ENCODE measurements at regions not wholly inside any gene's neighbourhood (a gene's known extent, or its start where the extent isn't known, plus 50 kb on each side); places are given as distances from the start of the nearest gene placed in this dataset.

DNA sequence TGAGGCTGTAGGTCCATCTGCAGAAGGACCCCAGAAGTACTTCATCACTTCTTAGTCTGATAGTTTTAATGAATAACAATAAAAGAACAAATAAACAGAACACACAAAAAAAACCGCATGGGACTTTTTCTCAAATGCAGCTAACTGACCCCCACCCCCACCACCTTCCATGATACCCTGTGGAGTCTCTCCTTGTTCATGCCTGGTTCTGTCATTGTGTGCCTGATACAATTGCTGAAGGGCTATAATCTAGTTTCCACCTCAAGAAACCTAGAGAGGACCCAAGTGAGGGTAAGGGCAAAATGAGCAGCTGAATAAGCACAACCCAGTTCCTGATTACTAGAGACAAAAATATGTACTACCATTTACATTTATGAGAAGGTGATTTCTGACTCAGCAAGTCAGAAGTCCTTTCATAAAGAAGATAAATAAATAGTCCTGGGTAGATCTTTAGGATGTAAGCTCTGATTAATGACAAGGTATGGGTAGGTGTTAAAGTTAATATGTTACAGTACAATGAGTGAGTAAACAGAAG lies 155.1 kb downstream of the TMA16 start:
- TF ChIP-seq CTCF (IDR thresholded peaks at IDR 0.05; ENCODE audit: low read length) (no peak), EZH2phosphoT487 (IDR thresholded peaks at IDR 0.05; ENCODE audit: low read length) (no peak), EZH2 (optimal IDR thresholded peaks at IDR 0.05; ENCODE audit: low read depth, low read length) (no peak)
- Histone ChIP-seq H3K4me3 (ENCODE audit: low read length) (no peak overlapping the region), H3K36me3 (replicated peaks; ENCODE audit: insufficient read depth, low read length) (no peaks in the 10 kb centered on the region), H3K4me2 (ENCODE audit: low read depth, low read length) (no peak overlapping the region), H3K27ac (ENCODE audit: low read length) (no peak overlapping the region), H2AFZ (ENCODE audit: low read length) (no peak overlapping the region), H4K20me1 (ENCODE audit: insufficient read depth, low read length) (no peaks in the 10 kb centered on the region), H3K79me2 (ENCODE audit: low read length) (no peaks in the 10 kb centered on the region), H3K9me2 (replicated peaks; ENCODE audit: insufficient read depth, low read length) (no peaks in the 10 kb centered on the region), H3K9me3 (replicated peaks; ENCODE audit: insufficient read depth, low read length) (no peaks in the 10 kb centered on the region), H3K27me3 (replicated peaks; ENCODE audit: insufficient read depth, low read length) (no peaks in the 10 kb centered on the region), H3K4me1 (ENCODE audit: low read length) (no peaks in the 10 kb centered on the region), H3F3A (ENCODE audit: insufficient read depth, low read length) (no peaks in the 10 kb centered on the region), H3K9ac (ENCODE audit: low read length) (no peak overlapping the region)
- peak; percentile 35 for DNase-seq

- Histone ChIP-seq H3K9me3 (replicated peaks; ENCODE audit: insufficient read depth, low read length) (no peaks in the 10 kb centered on the region), H3F3A (ENCODE audit: insufficient read depth, low read length) (no peaks in the 10 kb centered on the region), H3K4me1 (ENCODE audit: low read length) (no peaks in the 10 kb centered on the region), H3K4me3 (ENCODE audit: low read length) (no peak overlapping the region), H4K20me1 (ENCODE audit: insufficient read depth, low read length) (no peaks in the 10 kb centered on the region), H3K27me3 (replicated peaks; ENCODE audit: insufficient read depth, low read length) (no peaks in the 10 kb centered on the region), H3K36me3 (replicated peaks; ENCODE audit: insufficient read depth, low read length) (no peaks in the 10 kb centered on the region), H3K9ac (ENCODE audit: low read length) (no peak overlapping the region), H3K27ac (ENCODE audit: low read length) (no peak overlapping the region), H3K79me2 (ENCODE audit: low read length) (no peaks in the 10 kb centered on the region), H3K4me2 (ENCODE audit: low read depth, low read length) (no peak overlapping the region), H3K9me2 (replicated peaks; ENCODE audit: insufficient read depth, low read length) (no peaks in the 10 kb centered on the region), H2AFZ (ENCODE audit: low read length) (no peak overlapping the region)
- DNase-seq, result no peak
- TF ChIP-seq EZH2 (optimal IDR thresholded peaks at IDR 0.05; ENCODE audit: low read depth, low read length) (no peak), CTCF (IDR thresholded peaks at IDR 0.05; ENCODE audit: low read length) (no peak), EZH2phosphoT487 (IDR thresholded peaks at IDR 0.05; ENCODE audit: low read length) (no peak)
Observed at GRCh38 chr4:163651761-163652160, 157.3 kb downstream of the TMA16 start.

DNA sequence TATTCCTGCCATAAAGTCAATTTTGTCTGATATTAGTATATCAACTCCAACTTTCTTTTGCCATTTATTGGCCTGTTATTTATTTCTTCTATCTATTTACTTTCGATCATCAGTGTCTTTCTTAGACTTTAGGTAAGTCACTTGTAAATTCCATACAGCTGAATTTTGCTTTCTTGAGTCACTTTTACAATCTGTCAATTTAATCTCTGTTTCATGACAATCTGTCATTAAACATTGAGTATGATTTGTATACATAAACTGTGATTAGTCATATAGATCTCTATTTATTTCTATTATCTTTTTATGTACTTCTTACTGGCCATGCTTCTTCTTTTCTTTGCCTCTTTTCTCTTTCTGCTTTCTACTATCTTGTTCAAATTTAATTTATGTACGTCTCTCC lies 160.1 kb downstream of the TMA16 start:
- Histone ChIP-seq H3K27ac (ENCODE audit: low read length) (no peak overlapping the region), H3K27me3 (replicated peaks; ENCODE audit: insufficient read depth, low read length) (no peaks in the 10 kb centered on the region), H3K9me2 (replicated peaks; ENCODE audit: insufficient read depth, low read length) (no peaks in the 10 kb centered on the region), H3K4me3 (ENCODE audit: low read length) (no peak overlapping the region), H3K9ac (ENCODE audit: low read length) (no peak overlapping the region), H3K4me1 (ENCODE audit: low read length) (no peaks in the 10 kb centered on the region), H3K36me3 (replicated peaks; ENCODE audit: insufficient read depth, low read length) (no peaks in the 10 kb centered on the region), H3K4me2 (ENCODE audit: low read depth, low read length) (no peak overlapping the region), H3K9me3 (replicated peaks; ENCODE audit: insufficient read depth, low read length) (no peaks in the 10 kb centered on the region), H3F3A (ENCODE audit: insufficient read depth, low read length) (no peaks in the 10 kb centered on the region), H2AFZ (ENCODE audit: low read length) (no peak overlapping the region), H4K20me1 (ENCODE audit: insufficient read depth, low read length) (no peaks in the 10 kb centered on the region), H3K79me2 (ENCODE audit: low read length) (no peaks in the 10 kb centered on the region)
- DNase-seq, result no peak
- TF ChIP-seq EZH2phosphoT487 (IDR thresholded peaks at IDR 0.05; ENCODE audit: low read length) (no peak), CTCF (IDR thresholded peaks at IDR 0.05; ENCODE audit: low read length) (no peak), EZH2 (optimal IDR thresholded peaks at IDR 0.05; ENCODE audit: low read depth, low read length) (no peak)
